ENCODE measurements at regions not wholly inside any gene's neighbourhood (a gene's known extent, or its start where the extent isn't known, plus 50 kb on each side); places are given as distances from the start of the nearest gene placed in this dataset.

DNA sequence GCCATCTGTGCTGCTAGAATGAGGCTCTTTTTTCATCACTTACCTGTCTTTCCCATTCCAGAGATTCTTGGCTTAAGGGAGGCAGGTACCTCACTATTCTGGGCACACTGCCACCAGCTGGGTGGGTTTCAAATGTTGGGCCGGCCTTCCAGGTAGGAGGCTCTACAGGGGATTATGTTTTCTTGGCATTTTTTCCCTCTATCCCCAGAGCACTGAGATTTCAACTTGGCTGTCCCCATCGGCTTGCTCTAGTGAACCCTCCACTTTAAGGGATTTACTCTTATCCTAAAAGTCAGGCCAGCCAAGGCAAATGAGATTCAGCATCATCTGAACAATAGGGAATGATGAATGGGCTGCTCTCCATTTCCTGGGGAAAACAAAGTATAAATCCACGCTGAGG, 710.1 kb upstream of the CELF2 start:
- DNase-seq (ENCODE audit: low read depth) = no peak
- TF ChIP-seq, protein P1, sequence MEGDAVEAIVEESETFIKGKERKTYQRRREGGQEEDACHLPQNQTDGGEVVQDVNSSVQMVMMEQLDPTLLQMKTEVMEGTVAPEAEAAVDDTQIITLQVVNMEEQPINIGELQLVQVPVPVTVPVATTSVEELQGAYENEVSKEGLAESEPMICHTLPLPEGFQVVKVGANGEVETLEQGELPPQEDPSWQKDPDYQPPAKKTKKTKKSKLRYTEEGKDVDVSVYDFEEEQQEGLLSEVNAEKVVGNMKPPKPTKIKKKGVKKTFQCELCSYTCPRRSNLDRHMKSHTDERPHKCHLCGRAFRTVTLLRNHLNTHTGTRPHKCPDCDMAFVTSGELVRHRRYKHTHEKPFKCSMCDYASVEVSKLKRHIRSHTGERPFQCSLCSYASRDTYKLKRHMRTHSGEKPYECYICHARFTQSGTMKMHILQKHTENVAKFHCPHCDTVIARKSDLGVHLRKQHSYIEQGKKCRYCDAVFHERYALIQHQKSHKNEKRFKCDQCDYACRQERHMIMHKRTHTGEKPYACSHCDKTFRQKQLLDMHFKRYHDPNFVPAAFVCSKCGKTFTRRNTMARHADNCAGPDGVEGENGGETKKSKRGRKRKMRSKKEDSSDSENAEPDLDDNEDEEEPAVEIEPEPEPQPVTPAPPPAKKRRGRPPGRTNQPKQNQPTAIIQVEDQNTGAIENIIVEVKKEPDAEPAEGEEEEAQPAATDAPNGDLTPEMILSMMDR (IDR thresholded peaks at IDR 0.05; ENCODE audit: low read length, missing control alignments) = no peak
- no peak overlapping the region for H3K4me3 ChIP-seq (replicated peaks; ENCODE audit: low read depth, low read length)

DNA sequence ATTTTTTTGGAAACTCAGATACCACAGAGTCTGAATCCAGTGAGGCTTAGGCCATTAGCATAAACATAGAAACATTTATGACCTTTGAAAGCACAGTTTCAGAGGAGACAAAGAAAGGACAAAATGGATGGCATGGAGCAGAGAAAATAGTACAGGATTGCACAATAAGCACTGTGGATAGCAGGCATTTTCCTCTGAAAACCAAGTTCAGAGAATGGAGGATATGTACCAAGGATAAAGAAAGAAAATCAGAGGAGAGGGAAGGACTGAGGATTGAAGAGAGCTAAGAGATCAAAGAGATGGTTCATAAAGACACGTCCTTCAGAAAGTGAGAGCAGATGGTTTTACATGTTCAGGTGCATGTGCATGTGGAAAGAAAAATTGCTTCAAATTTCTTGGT, 707.2 kb upstream of the CELF2 start:
- TF ChIP-seq, protein P1 (IDR thresholded peaks at IDR 0.05; ENCODE audit: low read length, missing control alignments) = no peak
- no peak for DNase-seq (ENCODE audit: low read depth)
- no peak overlapping the region for H3K4me3 ChIP-seq (replicated peaks; ENCODE audit: low read depth, low read length)

DNA sequence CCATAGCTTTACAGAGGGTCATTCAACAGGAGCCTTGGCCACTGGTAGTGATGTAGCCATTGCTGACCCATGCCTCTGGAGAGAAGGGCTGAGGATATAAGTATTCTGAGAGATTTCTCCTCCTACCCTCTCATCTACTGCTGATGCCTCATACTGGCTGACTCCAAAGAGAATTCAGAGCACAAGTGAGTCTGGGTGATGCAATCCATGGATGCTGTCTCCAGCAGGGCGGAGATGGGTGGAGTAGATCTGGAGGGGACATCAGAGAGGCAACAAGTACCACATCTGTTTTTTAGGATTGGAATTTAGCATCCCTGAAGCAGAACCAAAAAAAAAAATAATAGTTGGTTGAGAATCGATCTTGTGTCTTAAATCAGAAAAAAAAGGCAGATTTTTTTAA, 705.7 kb upstream of the CELF2 start:
- H3K4me3 ChIP-seq (replicated peaks; ENCODE audit: low read depth, low read length) = no peak overlapping the region
- DNase-seq (ENCODE audit: low read depth) = no peak
- TF ChIP-seq, protein P1 (IDR thresholded peaks at IDR 0.05; ENCODE audit: low read length, missing control alignments) = no peak

DNA sequence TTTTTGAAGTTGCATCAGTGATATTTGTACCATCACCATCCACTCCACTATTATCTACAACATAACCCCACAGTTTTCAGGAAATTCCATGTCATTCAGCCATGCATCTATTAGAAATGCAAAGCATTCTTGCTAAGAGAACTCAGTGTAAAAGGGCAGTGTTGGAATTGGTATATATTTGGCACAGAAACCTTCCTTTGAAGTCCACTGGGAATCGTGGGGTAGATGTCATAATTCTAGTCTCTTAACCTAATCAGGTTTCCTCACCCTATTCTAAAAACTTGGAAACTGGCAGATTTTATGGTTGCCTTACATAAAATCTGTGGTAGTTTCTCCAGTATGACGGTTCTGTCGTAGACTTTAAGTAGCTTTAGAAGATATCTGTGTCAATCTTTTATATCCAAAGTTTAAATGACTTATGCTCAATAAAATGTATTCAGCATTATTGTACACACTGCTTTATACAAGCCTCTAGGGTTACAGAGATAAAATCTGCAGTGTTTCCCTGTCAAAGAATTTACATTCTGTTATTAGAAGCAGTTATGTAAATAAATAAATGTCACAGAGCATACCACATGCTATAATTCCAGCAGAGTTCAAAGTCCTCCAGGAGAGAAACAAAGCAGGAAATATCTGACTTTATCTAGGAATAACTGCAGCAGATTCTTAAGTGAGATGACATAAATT, 704.4 kb upstream of the CELF2 start:
- peak; percentile 14 for DNase-seq (ENCODE audit: low read depth)
- TF ChIP-seq, protein P1 (IDR thresholded peaks at IDR 0.05; ENCODE audit: low read length, missing control alignments) = no peak
- no peak overlapping the region for H3K4me3 ChIP-seq (replicated peaks; ENCODE audit: low read depth, low read length)

DNA sequence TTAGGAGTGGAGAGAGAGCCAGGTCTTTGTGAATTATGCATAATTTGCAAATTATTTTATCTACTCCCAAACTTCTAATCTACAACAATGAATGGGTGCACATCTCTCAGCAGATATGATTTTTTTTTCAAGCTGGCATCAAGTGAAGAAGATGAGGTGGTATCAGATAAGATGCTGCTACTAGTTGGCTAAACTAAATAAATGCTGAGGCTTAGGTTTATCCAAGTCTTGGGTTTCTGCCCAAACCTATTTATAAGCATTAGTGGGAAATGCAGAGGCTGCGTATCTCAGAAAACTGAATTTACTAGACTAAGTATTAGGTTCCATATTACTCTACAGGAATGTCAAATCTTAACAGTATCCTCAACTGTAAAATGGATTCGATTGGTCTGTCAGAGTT, 703.0 kb upstream of the CELF2 start:
- TF ChIP-seq, protein P1 (IDR thresholded peaks at IDR 0.05; ENCODE audit: low read length, missing control alignments) = no peak
- no peak overlapping the region for H3K4me3 ChIP-seq (replicated peaks; ENCODE audit: low read depth, low read length)
- no peak for DNase-seq (ENCODE audit: low read depth)

DNA sequence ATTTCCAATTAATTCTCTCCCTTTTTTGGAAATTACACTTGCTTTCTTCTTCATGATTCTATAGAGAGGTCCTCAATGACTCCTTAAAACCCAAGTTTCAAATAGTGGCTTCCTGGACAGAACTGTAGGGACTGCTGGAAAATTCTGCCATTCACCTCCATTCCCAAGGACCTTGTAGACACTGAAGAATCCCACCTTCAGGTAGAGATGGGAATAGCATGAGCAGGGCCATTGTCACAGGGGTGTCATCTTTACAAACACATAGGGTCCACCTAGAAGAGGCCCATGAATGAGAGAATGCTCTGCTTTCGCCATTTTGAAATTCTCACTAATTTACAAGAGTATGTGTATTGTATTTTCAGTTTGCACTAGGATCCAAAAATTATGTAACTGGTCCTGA, 701.7 kb upstream of the CELF2 start:
- no peak for DNase-seq (ENCODE audit: low read depth)
- TF ChIP-seq, protein P1 (IDR thresholded peaks at IDR 0.05; ENCODE audit: low read length, missing control alignments) = no peak
- H3K4me3 ChIP-seq (replicated peaks; ENCODE audit: low read depth, low read length) = no peak overlapping the region

DNA sequence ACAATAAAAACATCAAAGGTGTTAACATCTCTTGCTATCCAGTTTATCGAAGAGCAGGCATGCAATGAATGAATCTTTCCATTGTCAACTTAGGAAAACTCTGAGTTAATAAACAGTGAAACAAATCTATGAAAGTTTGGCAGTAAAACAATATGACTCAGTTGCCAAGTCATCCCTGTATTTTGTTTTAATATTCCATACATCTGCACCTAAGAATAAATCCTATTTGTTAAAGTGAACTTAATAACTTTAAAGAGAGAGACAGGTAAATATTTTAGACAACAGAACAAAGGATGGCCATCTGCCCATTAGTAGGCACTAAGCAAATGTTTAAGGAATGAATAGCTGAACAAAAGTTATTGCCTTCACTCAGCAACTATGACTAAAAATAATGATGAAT, 700.5 kb upstream of the CELF2 start:
- TF ChIP-seq, protein P1 (IDR thresholded peaks at IDR 0.05; ENCODE audit: low read length, missing control alignments) = no peak
- H3K4me3 ChIP-seq (replicated peaks; ENCODE audit: low read depth, low read length) = no peak overlapping the region
- no peak for DNase-seq (ENCODE audit: low read depth)
